Activated CD4-positive, alpha-beta T cell treated with anti-CD3 and anti-CD28 coated beads for 36 hours (primary cell): ENCODE measurements at regions not wholly inside any gene's neighbourhood (a gene's known extent, or its start where the extent isn't known, plus 50 kb on each side); places are given as distances from the start of the nearest gene placed in this dataset.

Experiments
- ATAC-seq: fragments of 200-7000 bp; cut with Tn5 transposase; one replicate; pipeline ENCODE4 v1.10.0; 2021; ENCODE audit warnings: mild to moderate bottlenecking, moderate library complexity
- CTCF ChIA-PET: fragments of 350-600 bp; sonication (Branson Sonifier 250); formaldehyde crosslinking; loops from one replicate; lab custom pipeline; 2021; ENCODE audit warnings: antibody characterized with exemption; lab: Charles Lee
- POLR2A ChIA-PET: fragments of 350-600 bp; sonication (Branson Sonifier 250); formaldehyde crosslinking; loops from one replicate; lab custom pipeline; 2021; ENCODE audit warnings: antibody characterized with exemption, inconsistent platforms; lab: Charles Lee
- DNase-seq: peaks from one replicate; pipeline ENCODE4 v3.0.0-alpha.2; 2020
- H3K27ac Mint-ChIP-seq: one replicate; pipeline ENCODE4 v1.8.0; 2021; ENCODE audit warnings: mixed read lengths
- H3K27me3 Mint-ChIP-seq: one replicate; pipeline ENCODE4 v1.8.0; 2021; ENCODE audit warnings: mixed read lengths
- H3K36me3 Mint-ChIP-seq: one replicate; pipeline ENCODE4 v1.8.0; 2021; ENCODE audit warnings: low read depth, mixed read lengths
- H3K4me1 Mint-ChIP-seq: one replicate; pipeline ENCODE4 v1.8.0; 2021; ENCODE audit warnings: mixed read lengths
- H3K4me3 Mint-ChIP-seq: one replicate; pipeline ENCODE4 v1.8.0; 2021; ENCODE audit warnings: mild to moderate bottlenecking, moderate library complexity, mixed read lengths
- H3K9me3 Mint-ChIP-seq: one replicate; pipeline ENCODE4 v1.8.0; 2021; ENCODE audit warnings: low read depth, mixed read lengths
- intact Hi-C, 2 experiments: fragments of 100-400 bp; cut with DNase I in 1 of 2; cut with micrococcal nuclease in 1 of 2; formaldehyde crosslinking; loops; one replicate each; pipeline versions ENCODE4 v1.14.2 to v1.15.1; 2022 to 2024; cut with DNase I, micrococcal nuclease

DNA sequence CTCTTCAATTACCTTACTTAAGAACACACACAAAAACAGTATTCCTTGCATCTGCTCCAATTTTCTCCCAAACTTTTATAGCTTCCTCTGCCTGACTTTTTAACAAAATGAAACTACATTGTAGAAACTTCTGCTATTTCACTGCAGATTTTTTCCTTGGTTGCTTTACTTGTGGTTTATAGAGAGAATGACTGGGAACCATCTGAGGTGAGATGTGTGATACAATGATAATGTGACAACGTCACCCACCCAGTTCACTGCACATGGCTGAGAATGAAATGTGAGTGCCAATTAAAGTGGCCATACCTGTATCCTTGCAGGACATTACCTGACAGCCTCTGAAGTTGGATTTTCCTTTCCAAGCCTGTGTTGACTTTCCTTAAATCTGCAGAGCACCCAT lies 258.4 kb downstream of the CD83 start:
- POLR2A ChIA-PET, result no interaction called here
- Mint-ChIP-seq H3K4me1 (peaks cover 48% of the 10 kb centered on the region), H3K27me3 (peaks cover 5% of the 10 kb centered on the region), H3K4me3 (no peak overlapping the region), H3K9me3 (peaks cover 6% of the 10 kb centered on the region), H3K27ac (no peak overlapping the region), H3K36me3 (peaks cover 2% of the 10 kb centered on the region)
- CTCF ChIA-PET, result interaction anchor here (0.5 to 0.9 kb wide), 3 partner anchors 21 to 1140 kb away, joined by 3 read pairs; no protein-coding TSS in a partner anchor
- DNase-seq (peak; percentile 23), ATAC-seq (peak; percentile 71)
- intact Hi-C loops, result no loop called here

DNA sequence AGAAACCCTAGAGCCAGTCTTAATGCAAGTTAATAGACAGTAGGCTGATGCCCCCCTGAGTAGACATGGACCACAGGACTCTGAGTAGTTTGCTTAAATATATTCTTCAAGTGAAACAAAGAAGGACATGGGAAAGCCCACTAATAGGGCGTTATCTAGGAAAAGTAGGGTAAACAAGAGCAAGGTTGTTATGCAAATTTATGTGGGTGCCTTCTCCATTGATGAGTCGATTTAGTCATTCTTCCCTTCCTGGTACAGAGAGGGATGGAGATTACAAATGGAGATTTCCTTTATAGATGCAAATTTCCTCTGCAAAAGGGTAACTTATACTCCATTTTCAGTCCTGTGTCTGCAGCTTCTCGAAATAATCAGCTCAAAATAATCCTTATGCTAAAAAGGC lies 262.0 kb downstream of the CD83 start:
- CTCF ChIA-PET, result no interaction called here
- Mint-ChIP-seq H3K36me3 (peaks cover 2% of the 10 kb centered on the region), H3K4me3 (no peak overlapping the region), H3K4me1 (peaks cover 42% of the 10 kb centered on the region), H3K27ac (no peak overlapping the region), H3K27me3 (peaks cover 5% of the 10 kb centered on the region), H3K9me3 (peaks cover 6% of the 10 kb centered on the region)
- no peak for ATAC-seq
- no peak for DNase-seq
- intact Hi-C loops, result no loop called here
- POLR2A ChIA-PET, result no interaction called here

DNA sequence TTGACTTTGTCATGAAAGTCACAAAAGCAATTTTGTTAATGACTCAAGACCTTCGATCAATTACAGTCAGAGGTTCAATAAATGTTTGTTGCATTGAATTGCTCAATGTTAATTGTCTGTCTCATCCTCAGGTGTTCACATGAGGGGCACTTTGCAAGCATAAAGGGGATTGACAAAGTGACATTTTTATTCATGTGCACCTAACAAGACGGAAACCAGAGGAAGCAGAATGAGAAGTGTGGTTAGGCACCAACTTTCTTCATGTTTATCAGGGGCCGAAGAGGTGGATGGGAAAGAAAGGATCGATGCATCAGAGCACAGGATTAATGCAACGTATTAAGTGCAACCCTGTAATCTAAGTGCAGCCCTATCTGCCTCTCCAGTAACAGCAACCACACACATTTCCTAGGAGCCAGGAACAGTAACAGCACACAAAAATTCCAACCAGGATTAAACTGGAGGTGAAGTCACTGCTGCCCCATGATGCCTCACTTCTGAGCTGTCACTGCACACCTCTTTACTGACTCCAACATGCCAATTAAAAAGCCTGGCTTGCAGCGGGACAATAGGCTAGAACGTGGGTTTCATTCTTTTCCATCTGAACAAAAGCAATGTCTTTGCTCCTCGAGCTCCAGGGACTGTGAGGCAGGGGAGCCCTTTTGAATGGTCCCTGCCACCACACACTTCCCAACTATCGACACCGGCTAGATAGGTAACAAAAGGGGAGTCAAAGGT lies 262.7 kb downstream of the CD83 start:
- H3K9me3 Mint-ChIP-seq, result peaks cover 6% of the 10 kb centered on the region
- ChIA-PET CTCF (no interaction called here), POLR2A (interaction anchor here (0.7 kb wide), 1 partner anchor 11 kb away, joined by 3 read pairs; no protein-coding TSS in a partner anchor)
- peaks cover 42% of the 10 kb centered on the region for H3K4me1 Mint-ChIP-seq
- DNase-seq (no peak), ATAC-seq (no peak)
- intact Hi-C loops, result loop anchor here in 1 of 2 experiments (5.0 kb wide), 1 partner anchor 168 kb away; no protein-coding TSS in a partner anchor
- peaks cover 2% of the 10 kb centered on the region for H3K36me3 Mint-ChIP-seq
- no peak overlapping the region for H3K4me3 Mint-ChIP-seq
- H3K27ac Mint-ChIP-seq, result no peak overlapping the region
- H3K27me3 Mint-ChIP-seq, result peaks cover 5% of the 10 kb centered on the region

DNA sequence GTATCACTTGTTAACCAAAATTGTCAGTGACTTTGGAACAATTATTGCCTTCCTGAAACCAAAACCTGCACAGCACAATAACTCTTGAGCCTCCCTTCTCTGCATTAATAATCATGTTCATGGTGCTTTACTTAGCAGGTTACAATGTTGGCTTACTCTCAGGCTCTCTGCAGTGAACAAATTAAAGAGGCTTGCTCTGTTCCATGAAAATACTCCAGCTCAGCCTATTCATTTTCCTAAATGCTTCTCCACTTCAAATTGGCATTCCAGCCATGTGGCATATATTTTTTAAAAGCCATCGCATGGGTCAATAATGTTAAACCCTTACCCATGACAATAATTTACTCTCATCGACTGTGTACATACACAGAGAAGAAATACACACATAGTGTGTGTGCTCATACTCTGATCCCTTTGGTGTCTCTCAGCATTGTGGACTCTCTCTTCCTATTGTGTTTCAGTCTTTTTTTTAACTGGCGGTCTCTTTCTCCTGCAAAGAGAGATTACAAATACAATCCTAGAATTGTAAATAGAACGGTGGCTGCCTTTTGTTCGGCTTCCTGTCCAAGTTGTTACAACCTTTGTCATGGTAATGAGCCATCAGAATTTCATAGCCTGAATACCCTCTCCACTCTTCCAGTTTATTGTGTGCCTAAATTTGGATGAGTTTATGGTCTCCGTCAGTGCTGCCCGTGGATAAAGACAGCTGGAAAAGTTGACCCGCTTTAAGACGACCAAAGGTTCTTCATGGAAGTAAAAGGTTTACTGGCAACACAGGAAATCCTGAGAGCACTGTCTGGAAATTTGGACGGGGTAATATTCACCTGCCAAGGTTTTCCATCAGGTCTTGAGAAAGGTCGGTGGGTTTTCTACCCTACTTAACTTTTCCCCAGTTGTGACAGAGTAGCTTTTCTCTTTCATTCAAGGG lies 263.6 kb downstream of the CD83 start:
- Mint-ChIP-seq H3K27me3 (peaks cover 3% of the 10 kb centered on the region), H3K4me1 (peaks cover 38% of the 10 kb centered on the region), H3K36me3 (peaks cover 2% of the 10 kb centered on the region), H3K9me3 (peaks cover 6% of the 10 kb centered on the region), H3K4me3 (no peak overlapping the region), H3K27ac (no peak overlapping the region)
- POLR2A ChIA-PET, result interaction anchor here (0.7 kb wide), 1 partner anchor 12 kb away, joined by 3 read pairs; no protein-coding TSS in a partner anchor
- ATAC-seq, result no peak
- CTCF ChIA-PET, result no interaction called here
- no peak for DNase-seq
- intact Hi-C loops, result loop anchor here in 1 of 2 experiments (5.0 kb wide), 1 partner anchor 169 kb away; no protein-coding TSS in a partner anchor

DNA sequence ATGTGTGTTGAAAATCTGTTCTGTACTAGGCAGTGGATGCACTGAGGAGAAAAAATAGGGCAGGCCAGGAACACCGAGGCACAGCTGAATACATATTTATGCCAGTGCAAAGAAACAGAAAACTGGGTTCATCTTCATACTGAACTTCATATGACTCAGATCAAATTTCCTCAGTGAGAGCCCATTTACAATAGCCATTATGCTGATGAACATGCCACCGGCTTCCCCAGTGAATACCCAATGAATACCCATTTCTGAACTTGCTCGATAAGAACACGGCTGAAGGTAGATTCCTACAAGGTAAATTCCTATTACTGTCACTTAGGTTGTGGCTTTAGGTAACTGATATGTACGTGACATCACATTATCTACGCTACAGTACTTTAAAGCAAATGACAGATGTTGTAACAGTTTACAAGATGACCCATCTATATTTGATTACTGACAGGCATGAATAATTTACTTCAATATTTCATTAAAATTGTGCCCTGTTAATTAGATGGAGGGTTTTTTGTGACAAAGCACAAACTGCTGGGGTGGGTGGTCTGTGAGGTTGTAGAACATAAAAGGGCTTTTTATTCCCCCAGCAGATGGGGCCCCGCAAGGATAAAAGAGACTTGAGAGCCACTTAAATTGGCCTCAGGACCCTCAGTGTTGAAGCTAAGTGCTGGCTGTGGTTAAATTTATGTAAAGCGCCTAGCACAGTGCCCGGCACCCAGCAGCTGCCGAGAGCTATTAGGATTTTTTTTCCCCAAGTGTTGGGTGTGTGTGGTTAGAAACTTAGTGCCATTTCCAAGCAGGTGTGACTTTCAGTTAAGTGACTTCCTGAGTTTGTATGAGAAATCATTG lies 264.5 kb downstream of the CD83 start:
- POLR2A ChIA-PET, result no interaction called here
- ATAC-seq (peak; percentile 80), DNase-seq (peak; percentile 8)
- H3K36me3 Mint-ChIP-seq, result peaks cover 2% of the 10 kb centered on the region
- no peak overlapping the region for H3K4me3 Mint-ChIP-seq
- peaks cover 2% of the 10 kb centered on the region for H3K9me3 Mint-ChIP-seq
- CTCF ChIA-PET, result no interaction called here
- intact Hi-C loops, result loop anchor here in 1 of 2 experiments (5.0 kb wide), 1 partner anchor 170 kb away; no protein-coding TSS in a partner anchor
- H3K4me1 Mint-ChIP-seq, result peaks cover 43% of the 10 kb centered on the region
- no peak overlapping the region for H3K27ac Mint-ChIP-seq
- no peaks in the 10 kb centered on the region for H3K27me3 Mint-ChIP-seq

DNA sequence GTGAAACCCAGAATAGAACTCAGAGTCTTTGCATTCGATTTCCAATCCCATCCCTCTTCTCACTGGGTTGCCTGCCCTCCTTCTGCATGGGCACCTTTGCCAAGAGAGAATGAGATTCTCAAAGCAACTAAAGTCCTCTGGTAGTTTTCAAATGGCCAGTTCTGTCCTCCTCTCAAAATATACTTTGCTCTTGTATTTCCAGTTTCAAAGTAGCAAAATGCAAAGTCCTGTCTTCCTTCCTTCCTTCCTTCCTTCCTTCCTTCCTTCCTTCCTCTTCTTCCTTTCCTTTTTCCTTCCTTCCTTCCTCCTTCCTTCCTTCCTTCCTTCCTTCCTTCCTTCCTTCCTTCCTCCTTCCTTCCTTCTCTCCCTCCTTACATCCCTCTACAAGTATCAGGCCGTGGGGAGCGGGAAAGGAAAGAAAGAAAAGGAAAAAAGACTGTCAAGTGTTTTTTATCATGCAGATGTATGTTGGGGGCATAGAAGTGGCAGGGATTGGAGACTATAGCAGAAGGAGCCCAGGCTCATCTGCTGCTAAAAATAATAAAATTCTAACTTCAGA lies 265.2 kb downstream of the CD83 start:
- Mint-ChIP-seq H3K9me3 (peaks cover 2% of the 10 kb centered on the region), H3K27ac (no peak overlapping the region), H3K27me3 (no peaks in the 10 kb centered on the region), H3K4me1 (peaks cover 43% of the 10 kb centered on the region), H3K4me3 (no peak overlapping the region), H3K36me3 (peaks cover 2% of the 10 kb centered on the region)
- ATAC-seq, result no peak
- no peak for DNase-seq
- POLR2A ChIA-PET, result no interaction called here
- intact Hi-C loops, result loop anchor here in 1 of 2 experiments (5.0 kb wide), 1 partner anchor 170 kb away; no protein-coding TSS in a partner anchor
- CTCF ChIA-PET, result no interaction called here

DNA sequence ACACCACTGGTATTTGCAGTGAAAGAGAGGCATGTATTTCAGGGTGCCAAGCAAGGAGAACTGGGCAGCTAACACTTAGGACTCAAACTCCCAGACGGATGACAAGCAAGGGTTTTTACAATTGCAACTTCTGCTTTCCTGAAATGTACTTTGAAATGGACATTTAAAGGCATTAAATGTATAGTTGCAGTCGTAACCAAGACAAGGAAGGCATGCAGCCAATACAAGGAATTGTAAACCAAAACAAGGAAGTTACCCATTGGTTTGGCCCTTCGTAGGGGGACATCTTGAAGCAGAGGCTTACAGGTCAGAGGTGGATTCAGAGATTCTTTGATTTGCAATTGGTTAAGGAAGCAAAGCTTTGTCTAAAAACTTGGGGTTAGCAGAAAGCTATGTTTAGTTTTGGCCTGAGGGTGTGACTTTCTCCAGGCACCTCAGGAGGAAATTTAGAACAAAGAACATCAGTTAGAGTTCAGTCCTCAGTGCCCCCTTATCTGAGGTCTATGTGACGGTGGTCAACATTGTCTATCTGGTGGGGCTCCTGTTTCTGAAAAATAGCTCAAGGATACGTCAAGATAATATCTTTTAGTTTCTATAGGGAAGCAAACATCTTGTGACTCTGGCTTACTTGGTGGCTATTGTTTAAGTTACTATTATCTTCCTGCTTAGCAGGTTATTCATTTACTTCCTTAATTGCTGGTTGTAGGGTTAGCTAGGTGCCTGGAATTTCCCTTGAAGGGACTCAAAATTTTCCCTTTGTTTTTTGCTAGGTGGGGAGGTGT lies 266.0 kb downstream of the CD83 start:
- no peak for ATAC-seq
- ChIA-PET CTCF (interaction anchor here (0.5 to 0.6 kb wide), 2 partner anchors 302 to 539 kb away, joined by 3 read pairs; no protein-coding TSS in a partner anchor), POLR2A (no interaction called here)
- Mint-ChIP-seq H3K27me3 (no peaks in the 10 kb centered on the region), H3K4me3 (no peak overlapping the region), H3K4me1 (peaks cover 43% of the 10 kb centered on the region), H3K27ac (no peak overlapping the region), H3K9me3 (no peaks in the 10 kb centered on the region), H3K36me3 (no peaks in the 10 kb centered on the region)
- DNase-seq, result no peak
- intact Hi-C loops, result loop anchor here in 1 of 2 experiments (5.0 kb wide), 1 partner anchor 171 kb away; no protein-coding TSS in a partner anchor

DNA sequence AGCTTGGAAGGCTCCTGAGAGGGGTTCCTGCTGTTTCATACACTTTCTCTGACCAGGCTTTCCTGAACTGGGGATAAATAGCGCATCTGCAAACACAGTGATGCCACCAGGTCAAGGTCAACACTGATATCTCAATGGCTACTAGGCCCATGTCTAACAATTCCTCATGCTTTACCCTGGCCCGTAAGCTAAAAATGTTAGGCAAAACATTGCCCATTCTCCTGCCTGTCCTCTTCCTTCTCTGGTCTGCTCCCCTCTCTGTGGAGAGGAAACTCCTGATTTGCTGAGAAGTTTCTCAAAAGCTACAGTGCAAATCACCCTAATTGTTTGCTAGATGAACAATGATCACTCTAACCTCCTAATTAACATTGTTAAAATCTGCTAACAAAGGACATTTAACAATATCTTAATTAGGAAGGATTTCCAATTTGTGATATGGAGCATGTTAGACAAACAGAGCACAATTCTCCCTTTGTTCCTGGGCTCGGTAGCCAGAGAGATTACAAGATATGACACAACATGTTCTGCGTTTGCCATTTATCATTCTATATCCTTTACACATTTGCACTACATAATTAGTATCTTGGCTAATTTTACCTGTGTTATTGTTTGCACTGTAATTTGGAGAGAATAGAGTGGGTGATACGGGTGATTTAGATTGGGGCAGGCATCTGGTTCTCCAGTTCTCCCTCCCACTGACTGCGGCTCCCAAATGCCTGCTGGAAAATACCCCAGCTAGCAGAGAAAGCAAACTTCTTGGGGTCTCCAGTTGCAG lies 266.8 kb downstream of the CD83 start:
- DNase-seq (no peak), ATAC-seq (no peak)
- H3K27me3 Mint-ChIP-seq, result no peaks in the 10 kb centered on the region
- no peaks in the 10 kb centered on the region for H3K36me3 Mint-ChIP-seq
- no peaks in the 10 kb centered on the region for H3K9me3 Mint-ChIP-seq
- no peak overlapping the region for H3K4me3 Mint-ChIP-seq
- CTCF ChIA-PET, result interaction anchor here (0.6 to 0.7 kb wide), 3 partner anchors 322 to 1185 kb away, joined by 3 read pairs; no protein-coding TSS in a partner anchor
- intact Hi-C loops, result loop anchor here in 1 of 2 experiments (5.0 kb wide), 1 partner anchor 172 kb away; no protein-coding TSS in a partner anchor
- peaks cover 43% of the 10 kb centered on the region for H3K4me1 Mint-ChIP-seq
- POLR2A ChIA-PET, result no interaction called here
- no peak overlapping the region for H3K27ac Mint-ChIP-seq

DNA sequence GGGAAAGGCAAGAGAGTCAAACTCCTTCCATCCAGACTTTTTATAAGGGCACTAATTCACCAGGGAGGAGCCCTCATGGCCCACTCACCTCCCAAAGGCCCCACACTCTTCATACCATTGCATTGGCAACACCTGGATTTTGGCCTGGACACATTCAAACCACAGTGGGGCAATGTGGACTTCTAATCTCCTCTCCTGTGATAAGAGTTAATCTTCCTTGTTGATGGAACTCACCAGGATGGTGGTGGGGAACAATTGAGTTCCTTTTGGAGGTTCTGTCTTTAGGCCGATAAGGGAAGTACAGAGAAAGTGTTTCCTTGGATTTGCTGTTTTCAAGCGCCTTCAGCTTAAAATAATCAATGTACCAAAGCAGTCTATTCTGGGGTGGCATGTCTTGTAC lies 268.7 kb downstream of the CD83 start:
- intact Hi-C loops, result no loop called here
- Mint-ChIP-seq H3K27ac (no peak overlapping the region), H3K4me3 (no peak overlapping the region), H3K36me3 (no peaks in the 10 kb centered on the region), H3K9me3 (no peaks in the 10 kb centered on the region), H3K4me1 (peaks cover 36% of the 10 kb centered on the region), H3K27me3 (no peaks in the 10 kb centered on the region)
- ChIA-PET POLR2A (no interaction called here), CTCF (interaction anchor here (0.7 to 1.0 kb wide), 2 partner anchors 13 to 34 kb away, joined by 3 read pairs; no protein-coding TSS in a partner anchor)
- ATAC-seq (no peak), DNase-seq (no peak)
